ENCODE measurements at regions not wholly inside any gene's neighbourhood (a gene's known extent, or its start where the extent isn't known, plus 50 kb on each side); places are given as distances from the start of the nearest gene placed in this dataset.

- Histone ChIP-seq H3K9me3 (no peaks in the 10 kb centered on the region), H3K36me3 (no peaks in the 10 kb centered on the region), H3K4me1 (ENCODE audit: control insufficient read depth in 1 of 2, low read depth in 2 of 2) (peaks cover 0 to 15% of the 10 kb centered on the region in 2 donors), H3K27me3 (replicated peaks; ENCODE audit: insufficient read depth) (no peaks in the 10 kb centered on the region), H3K27ac (no peak overlapping the region), H3K4me3 (no peak overlapping the region)
- DNase-seq (ENCODE audit: low spot score) = no peak
- no peak for ATAC-seq (ENCODE audit: insufficient number of reproducible peaks, low FRiP score, low read depth)
- no peak for TF ChIP-seq CTCF (IDR thresholded peaks at IDR 0.05)
Observed at GRCh38 chr16:82530883-82531282, 95.9 kb upstream of the CDH13 start.

- Histone ChIP-seq H3K27me3 (replicated peaks; ENCODE audit: insufficient read depth) (no peaks in the 10 kb centered on the region), H3K36me3 (no peaks in the 10 kb centered on the region), H3K27ac (no peak overlapping the region), H3K9me3 (no peaks in the 10 kb centered on the region), H3K4me3 (no peak overlapping the region), H3K4me1 (ENCODE audit: control insufficient read depth in 1 of 2, low read depth in 2 of 2) (peaks cover 0 to 31% of the 10 kb centered on the region in 2 donors)
- no peak for TF ChIP-seq CTCF (IDR thresholded peaks at IDR 0.05)
- DNase-seq (ENCODE audit: low spot score) = no peak
- ATAC-seq (ENCODE audit: insufficient number of reproducible peaks, low FRiP score, low read depth) = no peak
Observed at GRCh38 chr16:82527101-82527500, 99.7 kb upstream of the CDH13 start.

GRCh38 chr16:82524976-82525375 lies 101.8 kb upstream of the CDH13 start:
- Histone ChIP-seq H3K4me1 (ENCODE audit: control insufficient read depth in 1 of 2, low read depth in 2 of 2) (peaks cover 0 to 31% of the 10 kb centered on the region in 2 donors), H3K27me3 (replicated peaks; ENCODE audit: insufficient read depth) (no peaks in the 10 kb centered on the region), H3K4me3 (no peak overlapping the region), H3K9me3 (no peaks in the 10 kb centered on the region), H3K36me3 (no peaks in the 10 kb centered on the region), H3K27ac (no peak overlapping the region)
- ATAC-seq (ENCODE audit: insufficient number of reproducible peaks, low FRiP score, low read depth) (no peak), DNase-seq (ENCODE audit: low spot score) (no peak)
- no peak for TF ChIP-seq CTCF (IDR thresholded peaks at IDR 0.05)

- peaks cover 0 to 31% of the 10 kb centered on the region in 2 donors for H3K4me1 ChIP-seq (ENCODE audit: control insufficient read depth in 1 of 2, low read depth in 2 of 2)
- no peaks in the 10 kb centered on the region for H3K9me3 ChIP-seq
- no peak overlapping the region for H3K4me3 ChIP-seq
- DNase-seq (ENCODE audit: low spot score) (no peak), ATAC-seq (ENCODE audit: insufficient number of reproducible peaks, low FRiP score, low read depth) (no peak)
- H3K27me3 ChIP-seq (replicated peaks; ENCODE audit: insufficient read depth) = no peaks in the 10 kb centered on the region
- no peaks in the 10 kb centered on the region for H3K36me3 ChIP-seq
- no peak for TF ChIP-seq CTCF (IDR thresholded peaks at IDR 0.05)
- no peak overlapping the region for H3K27ac ChIP-seq
Observed at GRCh38 chr16:82523815-82524214, 103.0 kb upstream of the CDH13 start.

GRCh38 chr16:82522026-82522425 lies 104.7 kb upstream of the CDH13 start:
- ATAC-seq (ENCODE audit: insufficient number of reproducible peaks, low FRiP score, low read depth) = no peak
- no peak for TF ChIP-seq CTCF (IDR thresholded peaks at IDR 0.05)

More at GRCh38 chr16:82522026-82522425, 104.7 kb upstream of the CDH13 start:
- Histone ChIP-seq H3K36me3 (no peaks in the 10 kb centered on the region), H3K27me3 (replicated peaks; ENCODE audit: insufficient read depth) (no peaks in the 10 kb centered on the region), H3K4me1 (ENCODE audit: control insufficient read depth in 1 of 2, low read depth in 2 of 2) (peaks cover 0 to 27% of the 10 kb centered on the region in 2 donors), H3K27ac (no peak overlapping the region), H3K9me3 (no peaks in the 10 kb centered on the region), H3K4me3 (no peak overlapping the region)
- no peak for DNase-seq (ENCODE audit: low spot score)

Data from thoracic aorta (tissue), 2 donors.